PFSK-1 (cell line): ENCODE measurements at regions not wholly inside any gene's neighbourhood (a gene's known extent, or its start where the extent isn't known, plus 50 kb on each side); places are given as distances from the start of the nearest gene placed in this dataset.
A peak's percentile ranks its signal among the peaks of the same experiment; 100 is the strongest.

ENCODE experiments used
- FOXP2 ChIP-seq: optimal IDR thresholded peaks from 2 replicates; pipeline ENCODE3; 2011; ENCODE audit warnings: borderline replicate concordance, control low read depth, inconsistent platforms; ENCODE audit not compliant: insufficient read depth; ENCODE audit errors: extremely low read length, extremely low read depth
- POLR2AphosphoS5 ChIP-seq: IDR thresholded peaks from 2 replicates; pipeline ENCODE4 v1.6.1; 2012; ENCODE audit warnings: low read depth, mild to moderate bottlenecking, control low read depth, low read length, moderate library complexity
- SIN3A ChIP-seq: IDR thresholded peaks from 2 replicates; pipeline ENCODE4 v1.6.1; 2012; ENCODE audit warnings: mild to moderate bottlenecking, low read length, moderate library complexity, borderline replicate concordance; ENCODE audit not compliant: insufficient read depth
- TAF1 ChIP-seq: IDR thresholded peaks from 2 replicates; pipeline ENCODE4 v1.6.1; 2012; ENCODE audit warnings: low read length, control low read depth, borderline replicate concordance; ENCODE audit not compliant: insufficient read depth
- TF ChIP-seq, protein P1 (sequence below), 2 experiments: IDR thresholded peaks; 2 replicates each; pipeline versions ENCODE4 v1.6.1 to v1.8.0; 2011 to 2012; ENCODE audit warnings: low read depth in 2 of 2, low read length in 2 of 2, control low read depth in 1 of 2, inconsistent platforms in 1 of 2, mild to moderate bottlenecking in 1 of 2, moderate library complexity in 1 of 2; ENCODE audit not compliant: insufficient read depth in 1 of 2

DNA sequence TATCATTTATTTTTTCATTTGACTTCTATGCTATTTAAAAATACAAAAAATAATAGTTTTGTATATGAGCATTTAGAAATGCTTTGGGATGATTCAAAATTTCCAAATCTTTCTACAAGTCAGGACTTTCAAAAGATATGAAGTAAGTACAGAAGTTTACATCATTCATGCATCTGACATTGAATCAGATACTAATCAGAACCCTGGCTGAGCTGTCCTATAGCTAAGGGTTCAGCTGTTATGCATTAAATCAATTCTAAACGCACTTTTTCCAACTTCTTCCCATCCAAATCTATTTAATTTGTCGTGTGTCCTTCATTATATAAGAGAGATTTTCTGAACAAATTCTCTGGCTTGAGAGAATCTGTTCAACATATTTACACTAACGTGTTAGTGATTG is 779.4 kb downstream of the LTN1 start:
- TF ChIP-seq TAF1 (no peak), POLR2AphosphoS5 (no peak), FOXP2 (no peak), SIN3A (no peak)
- TF ChIP-seq, protein P1, sequence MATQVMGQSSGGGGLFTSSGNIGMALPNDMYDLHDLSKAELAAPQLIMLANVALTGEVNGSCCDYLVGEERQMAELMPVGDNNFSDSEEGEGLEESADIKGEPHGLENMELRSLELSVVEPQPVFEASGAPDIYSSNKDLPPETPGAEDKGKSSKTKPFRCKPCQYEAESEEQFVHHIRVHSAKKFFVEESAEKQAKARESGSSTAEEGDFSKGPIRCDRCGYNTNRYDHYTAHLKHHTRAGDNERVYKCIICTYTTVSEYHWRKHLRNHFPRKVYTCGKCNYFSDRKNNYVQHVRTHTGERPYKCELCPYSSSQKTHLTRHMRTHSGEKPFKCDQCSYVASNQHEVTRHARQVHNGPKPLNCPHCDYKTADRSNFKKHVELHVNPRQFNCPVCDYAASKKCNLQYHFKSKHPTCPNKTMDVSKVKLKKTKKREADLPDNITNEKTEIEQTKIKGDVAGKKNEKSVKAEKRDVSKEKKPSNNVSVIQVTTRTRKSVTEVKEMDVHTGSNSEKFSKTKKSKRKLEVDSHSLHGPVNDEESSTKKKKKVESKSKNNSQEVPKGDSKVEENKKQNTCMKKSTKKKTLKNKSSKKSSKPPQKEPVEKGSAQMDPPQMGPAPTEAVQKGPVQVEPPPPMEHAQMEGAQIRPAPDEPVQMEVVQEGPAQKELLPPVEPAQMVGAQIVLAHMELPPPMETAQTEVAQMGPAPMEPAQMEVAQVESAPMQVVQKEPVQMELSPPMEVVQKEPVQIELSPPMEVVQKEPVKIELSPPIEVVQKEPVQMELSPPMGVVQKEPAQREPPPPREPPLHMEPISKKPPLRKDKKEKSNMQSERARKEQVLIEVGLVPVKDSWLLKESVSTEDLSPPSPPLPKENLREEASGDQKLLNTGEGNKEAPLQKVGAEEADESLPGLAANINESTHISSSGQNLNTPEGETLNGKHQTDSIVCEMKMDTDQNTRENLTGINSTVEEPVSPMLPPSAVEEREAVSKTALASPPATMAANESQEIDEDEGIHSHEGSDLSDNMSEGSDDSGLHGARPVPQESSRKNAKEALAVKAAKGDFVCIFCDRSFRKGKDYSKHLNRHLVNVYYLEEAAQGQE (IDR thresholded peaks at IDR 0.05; ENCODE audit: insufficient read depth in 1 of 2, low read depth in 2 of 2, low read length in 2 of 2) = no peak

DNA sequence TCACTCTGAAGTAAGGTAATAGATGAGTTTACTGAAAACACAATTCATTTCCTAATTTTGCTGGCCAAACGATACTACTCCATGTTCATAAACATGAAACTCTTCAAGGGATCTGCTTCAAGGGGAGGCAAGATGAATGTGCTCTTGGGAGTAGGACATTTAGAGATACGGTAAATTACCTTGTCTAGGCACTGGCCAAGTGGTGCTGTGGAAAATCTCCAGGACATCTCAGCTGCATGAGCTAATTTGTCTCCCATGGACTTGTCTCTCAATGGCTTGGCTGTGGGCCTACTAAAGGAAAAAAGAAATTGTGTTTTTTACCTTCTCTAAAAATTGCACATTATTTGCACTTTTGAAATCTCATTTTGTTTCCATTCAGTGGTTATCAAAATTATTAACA is 780.6 kb downstream of the LTN1 start:
- TF ChIP-seq TAF1 (no peak), POLR2AphosphoS5 (no peak), FOXP2 (no peak), SIN3A (no peak)

DNA sequence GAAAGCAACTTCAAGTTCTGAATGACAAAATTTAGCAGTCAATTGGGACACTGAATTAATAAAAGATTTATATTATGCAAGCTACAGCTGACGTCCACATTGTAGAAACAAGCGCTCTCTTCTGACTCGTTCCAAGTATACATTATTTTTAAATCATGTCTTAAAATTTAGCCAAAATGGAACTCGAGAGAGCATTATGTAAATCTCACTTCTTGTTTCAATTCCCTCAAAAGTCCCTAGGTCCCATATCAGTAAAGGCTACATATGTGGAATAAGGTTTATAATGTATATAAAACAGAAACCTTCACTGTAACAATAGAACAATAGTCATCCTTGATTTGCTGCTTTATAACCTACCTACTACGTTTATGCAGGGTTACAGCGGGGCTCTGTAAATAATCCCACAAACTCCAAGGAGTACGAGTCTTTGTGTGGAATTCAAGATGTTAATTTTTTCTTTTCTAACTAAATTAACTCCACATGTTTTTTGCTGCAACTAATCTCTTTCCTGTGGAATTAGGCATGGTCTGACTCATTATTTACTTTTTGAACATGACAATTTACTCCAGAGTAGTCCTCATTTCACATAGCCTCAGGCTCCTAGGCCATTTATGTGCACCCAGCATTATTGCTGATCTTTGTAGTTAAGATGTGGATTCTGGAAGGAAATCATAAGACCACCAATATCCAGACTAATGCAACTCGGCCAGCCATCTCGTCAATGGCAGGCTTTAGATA is 785.1 kb downstream of the LTN1 start:
- no peak for TF ChIP-seq FOXP2
- TF ChIP-seq, protein P1 (IDR thresholded peaks at IDR 0.05; ENCODE audit: insufficient read depth in 1 of 2, low read depth in 2 of 2, low read length in 2 of 2) = no peak
- TF ChIP-seq POLR2AphosphoS5 = peak; percentile 49; the same call in 1 of the 2 replicates
- 0 out of 2 replicates have a peak, but pooled peaks have one; percentile 30 for TF ChIP-seq SIN3A
- no peak for TF ChIP-seq TAF1

DNA sequence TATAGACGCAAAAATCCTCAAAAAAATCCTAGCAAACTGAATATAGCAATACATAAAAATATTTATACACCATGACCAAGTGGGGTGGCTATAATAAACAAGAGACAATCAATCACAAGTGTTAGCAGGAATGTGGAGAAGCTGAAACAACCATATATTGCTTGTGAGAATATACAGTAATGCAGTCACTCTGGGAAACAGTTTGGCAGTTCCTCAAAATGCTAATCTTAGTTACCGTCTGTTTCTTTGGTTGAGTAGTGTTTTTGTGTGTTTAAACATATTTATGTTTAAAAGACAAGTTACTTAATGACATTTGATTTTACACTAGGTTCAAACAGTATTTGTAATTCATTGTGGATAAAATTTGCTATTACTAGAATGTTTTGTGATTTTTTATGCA is 792.0 kb downstream of the LTN1 start:
- no peak for TF ChIP-seq SIN3A

DNA sequence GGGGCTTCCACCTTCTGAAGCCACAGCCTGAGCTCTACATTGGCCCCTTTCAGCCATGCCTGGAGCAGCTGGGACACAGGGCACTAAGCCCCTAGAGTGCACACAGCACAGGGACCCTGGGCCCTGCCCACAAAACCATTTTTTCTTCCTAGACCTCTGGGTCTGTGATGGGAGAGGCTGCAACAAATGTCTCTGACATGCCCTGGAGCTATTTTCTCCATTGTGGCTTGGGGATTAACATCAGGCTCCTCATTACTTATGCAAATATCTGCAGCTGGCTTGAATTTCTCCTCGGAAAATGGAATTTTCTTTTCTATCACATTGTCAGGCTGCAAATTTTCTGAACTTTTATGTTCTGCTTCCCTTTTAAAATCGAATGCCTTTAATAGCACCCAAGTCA is 795.7 kb downstream of the LTN1 start:
- TF ChIP-seq SIN3A (no peak), TAF1 (no peak), POLR2AphosphoS5 (no peak), FOXP2 (no peak)
- TF ChIP-seq, protein P1 (IDR thresholded peaks at IDR 0.05; ENCODE audit: insufficient read depth in 1 of 2, low read depth in 2 of 2, low read length in 2 of 2) = no peak

DNA sequence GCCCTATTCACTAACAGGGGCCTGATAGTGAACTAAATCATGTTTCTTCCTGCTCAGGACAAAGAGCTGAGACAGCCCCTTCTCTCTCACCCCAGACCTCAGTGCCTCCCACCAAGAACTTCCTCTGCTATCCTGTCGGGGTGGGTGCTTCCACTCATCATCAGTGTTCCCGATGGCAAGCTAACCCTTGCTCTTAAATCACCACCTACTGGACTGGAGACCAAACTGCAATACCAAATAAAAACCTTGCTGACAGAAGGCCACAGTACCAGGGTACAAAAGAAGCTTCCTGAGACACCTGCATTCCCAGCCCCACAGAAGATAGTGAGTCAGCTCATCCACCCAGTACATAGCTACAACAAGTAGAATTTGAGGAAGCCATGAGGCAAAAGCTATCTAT is 799.5 kb downstream of the LTN1 start:
- no peak for TF ChIP-seq TAF1
- TF ChIP-seq POLR2AphosphoS5 = no peak
- TF ChIP-seq, protein P1 (IDR thresholded peaks at IDR 0.05; ENCODE audit: insufficient read depth in 1 of 2, low read depth in 2 of 2, low read length in 2 of 2) = no peak
- TF ChIP-seq SIN3A = no peak
- TF ChIP-seq FOXP2 = no peak
